Psoas muscle (tissue), 7 donors: ENCODE measurements at regions not wholly inside any gene's neighbourhood (a gene's known extent, or its start where the extent isn't known, plus 50 kb on each side); places are given as distances from the start of the nearest gene placed in this dataset.
A peak's percentile ranks its signal among the peaks of the same experiment; 100 is the strongest.

Source experiments
- ATAC-seq, 4 donors: fragments of 200-7000 bp; cut with Tn5 transposase; one replicate each; pipeline ENCODE4 v1.9.1; 2020; ENCODE audit warnings: moderate library complexity in 3 of 4, mild to moderate bottlenecking in 2 of 4
- DNase-seq, 2 donors: peaks; one replicate each; pipeline ENCODE4 v3.0.0-alpha.2; 2020
- H3K27ac ChIP-seq: fragments of 200-600 bp; one replicate; pipeline ENCODE4 v1.8.0; 2022
- H3K27me3 ChIP-seq, 3 donors: fragments of 200-600 bp in 1 of 3; one replicate each; pipeline versions ENCODE4 v1.6.1 to v1.8.0; 2013 to 2022; ENCODE audit warnings: low read length in 2 of 3, mild to moderate bottlenecking in 2 of 3, moderate library complexity in 1 of 3; ENCODE audit not compliant: insufficient read depth in 3 of 3
- H3K36me3 ChIP-seq, 2 donors: fragments of 200-600 bp in 1 of 2; one replicate each; pipeline versions ENCODE4 v1.6.1 to v1.8.0; 2013 to 2022; ENCODE audit warnings: low read depth in 1 of 2, mild to moderate bottlenecking in 1 of 2, moderate library complexity in 1 of 2; ENCODE audit not compliant: insufficient read depth in 1 of 2
- H3K4me1 ChIP-seq: fragments of 200-600 bp; one replicate; pipeline ENCODE4 v1.8.0; 2022
- H3K4me3 ChIP-seq: fragments of 200-600 bp; one replicate; pipeline ENCODE4 v1.8.0; 2022; ENCODE audit warnings: mild to moderate bottlenecking
- H3K9me3 ChIP-seq: fragments of 200-600 bp; one replicate; pipeline ENCODE4 v1.8.0; 2022
- CTCF ChIP-seq: fragments of 200-600 bp; IDR thresholded peaks from one replicate; pipeline ENCODE4 v1.8.0; 2022; ENCODE audit warnings: antibody characterized with exemption
- WGBS, 3 donors: extraction: QIAGEN DNeasy Blood & Tissue Kit; methylation state at CpG; one replicate each; pipeline versions ENCODE4 v1.1.6 to v1.1.7; 2013; 5-methylcytosine and 5-hydroxymethylcytosine counted together
- intact Hi-C, 2 donors: fragments of 100-400 bp; cut with DNase I; formaldehyde crosslinking; loops; one replicate each; pipeline versions ENCODE4 v1.11.0 to v1.14.2; 2022
- donor health status: healthy with polysubstance abuse.
- donor health status: DM: no; HTN: no; CAD: no; lungs with moderate emphysema.
- donor health status: Bipolar disorder and iron deficiency.
- donor health status: healthy.
- donor health status: DM: yes; HTN: yes; CAD: no.
- donor health status: DM: no; HTN: no; CAD: no.
- donor health status: DM: yes; HTN: yes; CAD: no.

GRCh38 chr7:343864-344607, 54.1 kb downstream of the FOXL3 start:
- 91 to 97% (median 93%) methylated on average over 25 of the region's 25 CpGs for WGBS, 3 donors
- intact Hi-C loops, result loop anchor here in 1 of 2 donors (10.0 kb wide), 1 partner anchor 221 kb away; no protein-coding TSS in a partner anchor
- no peaks in the 10 kb centered on the region for H3K9me3 ChIP-seq

GRCh38 chr7:344608-344994, 54.6 kb downstream of the FOXL3 start:
- H3K9me3 ChIP-seq, result no peaks in the 10 kb centered on the region
- DNase-seq, result no peak
- 88 to 94% (median 89%) methylated on average over 15 of the region's 15 CpGs for WGBS, 3 donors
- no peaks in the 10 kb centered on the region for H3K27me3 ChIP-seq
- ATAC-seq, result no peak
- TF ChIP-seq CTCF, result no peak
- H3K36me3 ChIP-seq, result no peaks in the 10 kb centered on the region
- H3K4me1 ChIP-seq, result peaks cover 5% of the 10 kb centered on the region
- intact Hi-C loops, result loop anchor here in 1 of 2 donors (10.0 kb wide), 1 partner anchor 220 kb away; no protein-coding TSS in a partner anchor
- H3K4me3 ChIP-seq, result no peak overlapping the region
- H3K27ac ChIP-seq, result no peak overlapping the region

More at GRCh38 chr7:343864-344607, 54.1 kb downstream of the FOXL3 start:
- Histone ChIP-seq H3K27me3 (no peaks in the 10 kb centered on the region), H3K4me1 (peaks cover 5% of the 10 kb centered on the region), H3K27ac (no peak overlapping the region), H3K4me3 (no peak overlapping the region), H3K36me3 (no peaks in the 10 kb centered on the region)
- no peak for TF ChIP-seq CTCF
- DNase-seq (no peak), ATAC-seq (no peak)

GRCh38 chr7:346116-346898, 56.3 kb downstream of the FOXL3 start:
- DNase-seq, result peak in 1 of 2 donors; percentile 49
- peaks cover 5% of the 10 kb centered on the region for H3K4me1 ChIP-seq

GRCh38 chr7:347001-347590, 57.1 kb downstream of the FOXL3 start:
- 92 to 96% (median 95%) methylated on average over 19 to 20 of the region's 20 CpGs for WGBS, 3 donors
- no peak for ATAC-seq

More at GRCh38 chr7:346116-346898, 56.3 kb downstream of the FOXL3 start:
- no peak overlapping the region for H3K27ac ChIP-seq
- no peak for TF ChIP-seq CTCF
- H3K27me3 ChIP-seq, result no peaks in the 10 kb centered on the region
- 87 to 91% (median 89%) methylated on average over 28 to 60 of the region's 60 CpGs for WGBS, 3 donors
- H3K36me3 ChIP-seq, result no peaks in the 10 kb centered on the region
- intact Hi-C loops, result loop anchor here in 1 of 2 donors (10.0 kb wide), 1 partner anchor 218 kb away; no protein-coding TSS in a partner anchor
- ATAC-seq, result no peak
- no peaks in the 10 kb centered on the region for H3K9me3 ChIP-seq
- H3K4me3 ChIP-seq, result no peak overlapping the region

More at GRCh38 chr7:347001-347590, 57.1 kb downstream of the FOXL3 start:
- TF ChIP-seq CTCF, result no peak
- Histone ChIP-seq H3K36me3 (no peaks in the 10 kb centered on the region), H3K27me3 (peaks cover 0 to 6% (median 5%) of the 10 kb centered on the region in 3 donors), H3K27ac (no peak overlapping the region), H3K4me1 (no peaks in the 10 kb centered on the region), H3K9me3 (no peaks in the 10 kb centered on the region), H3K4me3 (no peak overlapping the region)
- no peak for DNase-seq
- intact Hi-C loops, result loop anchor here in 1 of 2 donors (10.0 kb wide), 1 partner anchor 218 kb away; no protein-coding TSS in a partner anchor
